Endothelial cell of umbilical vein (primary cell): ENCODE measurements at regions not wholly inside any gene's neighbourhood (a gene's known extent, or its start where the extent isn't known, plus 50 kb on each side); places are given as distances from the start of the nearest gene placed in this dataset.

Source experiments
- BruUV-seq: library from RNA; stranded (reverse); fragments of 400-500 nt; replicated peaks from 2 replicates; lab custom pipeline; 2021; lab: Mats Ljungman, UMichigan
- CTCF ChIA-PET: fragments of 300-600, 350-600 bp; sonication (Branson Sonifier 250); formaldehyde crosslinking; loops from one replicate; lab custom pipeline; 2021; ENCODE audit warnings: antibody characterized with exemption, inconsistent platforms; lab: Charles Lee
- POLR2A ChIA-PET: fragments of 300-600, 350-600 bp; sonication (Branson Sonifier 250); formaldehyde crosslinking; loops from one replicate; lab custom pipeline; 2021; ENCODE audit warnings: antibody characterized with exemption, inconsistent platforms; lab: Charles Lee
- DNase-seq: peaks from one replicate; pipeline ENCODE4 v3.0.0-alpha.2; 2011; ENCODE audit warnings: low read depth, low spot score
- FAIRE-seq: peaks from 2 replicates; lab custom pipeline; 2011; peaks lifted over from hg19 to GRCh38; lab: Jason Lieb, UNC
- H2AFZ ChIP-seq: 2 replicates; pipeline ENCODE4 v1.6.0; 2012; ENCODE audit warnings: low read depth, low read length, control low read depth, inconsistent platforms
- H3K27ac ChIP-seq: 2 replicates; pipeline ENCODE4 v1.5.1; 2011; ENCODE audit warnings: low read depth, mild to moderate bottlenecking, control low read depth, low read length, moderate library complexity; ENCODE audit not compliant: insufficient read depth
- H3K27me3 ChIP-seq, 2 experiments: 2 replicates each; pipeline versions ENCODE4 v1.6.0 to v1.6.1; 2011; ENCODE audit warnings: low read length in 2 of 2, mixed read lengths in 1 of 2; ENCODE audit not compliant: control insufficient read depth in 2 of 2, insufficient read depth in 2 of 2
- H3K36me3 ChIP-seq, 2 experiments: 2 replicates in 1 of 2; 3 replicates in 1 of 2; pipeline ENCODE4 v1.5.1; 2011; ENCODE audit warnings: low read length in 2 of 2, mild to moderate bottlenecking in 1 of 2, moderate library complexity in 1 of 2; ENCODE audit not compliant: control insufficient read depth in 2 of 2, insufficient read depth in 2 of 2; ENCODE audit errors: extremely low read depth in 1 of 2
- H3K4me1 ChIP-seq: 3 replicates; pipeline ENCODE4 v1.5.1; 2011; ENCODE audit warnings: mild to moderate bottlenecking, low read length; ENCODE audit not compliant: control insufficient read depth, insufficient read depth; ENCODE audit errors: extremely low read depth
- H3K4me2 ChIP-seq: 2 replicates; pipeline ENCODE4 v1.6.1; 2011; ENCODE audit warnings: low read length, control low read depth, mixed read lengths; ENCODE audit not compliant: insufficient read depth
- H3K4me3 ChIP-seq, 3 experiments: fragments of 200-600 bp in 1 of 3; sonication (generic), shearing (Covaris generic) in 1 of 3; replicated peaks in 1 of 3; 2 replicates each; pipeline ENCODE4 v1.5.1; 2011 to 2016; ENCODE audit warnings: control low read depth in 3 of 3, low read length in 3 of 3, mild to moderate bottlenecking in 2 of 3, inconsistent platforms in 1 of 3, low read depth in 1 of 3, moderate library complexity in 1 of 3; ENCODE audit not compliant: insufficient read depth in 1 of 3
- H3K79me2 ChIP-seq: 2 replicates; pipeline ENCODE4 v1.6.0; 2012; ENCODE audit warnings: low read length, inconsistent platforms; ENCODE audit not compliant: control insufficient read depth, insufficient read depth
- H3K9ac ChIP-seq: replicated peaks from 2 replicates; pipeline ENCODE3; 2011; ENCODE audit warnings: low read length, control low read depth; ENCODE audit not compliant: insufficient read depth; ENCODE audit errors: extremely low read depth
- H3K9me1 ChIP-seq: replicated peaks from 3 replicates; pipeline ENCODE4 v1.6.0; 2011; ENCODE audit warnings: mild to moderate bottlenecking, low read length; ENCODE audit not compliant: control insufficient read depth, insufficient read depth; ENCODE audit errors: extremely low read depth
- H3K9me3 ChIP-seq: replicated peaks from 2 replicates; pipeline ENCODE4 v1.5.1; 2012; ENCODE audit warnings: low read length, inconsistent platforms; ENCODE audit not compliant: control insufficient read depth, insufficient read depth
- H4K20me1 ChIP-seq: replicated peaks from 2 replicates; pipeline ENCODE3; 2011; ENCODE audit warnings: mild to moderate bottlenecking, low read length; ENCODE audit not compliant: control insufficient read depth, insufficient read depth; ENCODE audit errors: extremely low read depth
- CTCF ChIP-seq, 2 donors: IDR thresholded peaks; 1 replicate in 1 of 2; 2 replicates in 1 of 2; pipeline ENCODE4 v1.5.1; 2011; ENCODE audit warnings: low read length in 2 of 2, mild to moderate bottlenecking in 2 of 2, moderate library complexity in 2 of 2, control low read depth in 1 of 2, inconsistent platforms in 1 of 2, low read depth in 1 of 2; ENCODE audit not compliant: insufficient read depth in 1 of 2; ENCODE audit errors: extremely low read depth in 1 of 2
- EZH2 ChIP-seq: IDR thresholded peaks from 2 replicates; pipeline ENCODE4 v1.6.1; 2012; ENCODE audit warnings: borderline replicate concordance, low read depth, mild to moderate bottlenecking, moderate library complexity, low read length, inconsistent platforms; ENCODE audit not compliant: severe bottlenecking
- FOS ChIP-seq: IDR thresholded peaks from 2 replicates; pipeline ENCODE4 v1.6.1; 2011; ENCODE audit warnings: mild to moderate bottlenecking, low read length, moderate library complexity, borderline replicate concordance; ENCODE audit not compliant: insufficient read depth
- GATA2 ChIP-seq: IDR thresholded peaks from 2 replicates; pipeline ENCODE4 v1.7.0; 2011; ENCODE audit warnings: low read depth, mild to moderate bottlenecking, moderate library complexity, mixed read lengths, low read length; ENCODE audit not compliant: insufficient read length, insufficient read depth
- JUN ChIP-seq: IDR thresholded peaks from 2 replicates; pipeline ENCODE4 v1.6.1; 2011; ENCODE audit warnings: borderline replicate concordance, low read depth; ENCODE audit not compliant: insufficient read length, insufficient read depth
- MAX ChIP-seq: IDR thresholded peaks from 2 replicates; pipeline ENCODE4 v1.6.1; 2011; ENCODE audit not compliant: insufficient read depth, insufficient read length
- MYC ChIP-seq: IDR thresholded peaks from one replicate; pipeline ENCODE4 v1.6.1; 2011; ENCODE audit warnings: mild to moderate bottlenecking, low read depth, low read length
- POLR2A ChIP-seq: IDR thresholded peaks from 2 replicates; pipeline ENCODE4 v1.6.1; 2012; ENCODE audit warnings: low read depth, mild to moderate bottlenecking, control low read depth, low read length
- POLR2AphosphoS5 ChIP-seq: IDR thresholded peaks from 2 replicates; pipeline ENCODE4 v1.6.1; 2012; ENCODE audit warnings: low read depth, mild to moderate bottlenecking, control low read depth, low read length, moderate library complexity; ENCODE audit not compliant: insufficient read depth
- dilution Hi-C: fragments of 300-500 bp; cut with MboI; formaldehyde crosslinking; loops from one replicate; pipeline ENCODE4 v1.15.0; 2019; ENCODE audit warnings: low sequenced_read_pairs; ENCODE audit not compliant: extremely low pct_ligation_motif_present
- intact Hi-C: fragments of 100-400 bp; cut with micrococcal nuclease; formaldehyde crosslinking; loops from one replicate; pipeline ENCODE4 v1.10.0; 2022

- Histone ChIP-seq H3K79me2 (no peaks in the 10 kb centered on the region), H3K4me3 (no peak overlapping the region), H4K20me1 (no peaks in the 10 kb centered on the region), H3K4me1 (no peaks in the 10 kb centered on the region), H3K27me3 (no peaks in the 10 kb centered on the region), H3K27ac (no peak overlapping the region), H3K4me2 (no peak overlapping the region), H3K9me3 (no peaks in the 10 kb centered on the region), H3K9ac (no peak overlapping the region), H3K36me3 (no peaks in the 10 kb centered on the region), H2AFZ (no peak overlapping the region), H3K9me1 (no peaks in the 10 kb centered on the region)
- dilution Hi-C loops = no loop called here
- FAIRE-seq (no peak), DNase-seq (no peak)
- intact Hi-C loops = no loop called here
- no peak for TF ChIP-seq POLR2AphosphoS5
- TF ChIP-seq FOS = no peak
- TF ChIP-seq CTCF (IDR thresholded peaks at IDR 0.05; ENCODE audit: extremely low read depth in 1 of 2, insufficient read depth in 1 of 2, low read depth in 1 of 2, low read length in 2 of 2) = no peak
- no peak for TF ChIP-seq MYC
- TF ChIP-seq POLR2A = no peak
- no peak for TF ChIP-seq MAX
- TF ChIP-seq EZH2 = no peak
- TF ChIP-seq JUN = no peak
- TF ChIP-seq GATA2 = no peak
- ChIA-PET CTCF (no interaction called here), POLR2A (no interaction called here)
- BruUV-seq = no TSS peak
Measured at GRCh38 chr15:29172742-29173725, 96.6 kb downstream of the NSMCE3 start.
